ENCODE measurements at regions not wholly inside any gene's neighbourhood (a gene's known extent, or its start where the extent isn't known, plus 50 kb on each side); places are given as distances from the start of the nearest gene placed in this dataset.
A peak's percentile ranks its signal among the peaks of the same experiment; 100 is the strongest.

GRCh38 chr11:116199182-116199581, 573.6 kb downstream of the BUD13 start (continued):
- TF ChIP-seq ZBTB33 (IDR thresholded peaks at IDR 0.05; ENCODE audit: borderline replicate concordance, low read depth) (no peak), SIN3A (IDR thresholded peaks at IDR 0.05; ENCODE audit: borderline replicate concordance, low read depth, low read length) (no peak), FOSL2 (IDR thresholded peaks at IDR 0.05; ENCODE audit: borderline replicate concordance, low read depth) (no peak), RAD21 (IDR thresholded peaks at IDR 0.05; ENCODE audit: low read length) (peak; percentile 34), USF1 (IDR thresholded peaks at IDR 0.05; ENCODE audit: borderline replicate concordance, low read depth) (no peak), MXI1 (IDR thresholded peaks at IDR 0.05; ENCODE audit: low read depth, low read length) (peak; percentile 64; the same call in 1 of the 2 replicates), CHD2 (IDR thresholded peaks at IDR 0.05; ENCODE audit: low read length, partially characterized antibody) (peak; percentile 36), PBX3 (IDR thresholded peaks at IDR 0.05) (no peak), IRF3 (IDR thresholded peaks at IDR 0.05; ENCODE audit: low read depth, low read length) (no peak), MEF2A (IDR thresholded peaks at IDR 0.05; ENCODE audit: borderline replicate concordance, low read depth) (no peak)

- peak overlapping the region; percentile 98 for H2AFZ ChIP-seq (ENCODE audit: low read depth)
- no peak overlapping the region for H3K9ac ChIP-seq
Observed at GRCh38 chr11:116194156-116194904, 578.5 kb downstream of the BUD13 start.

More at GRCh38 chr11:116194156-116194904, 578.5 kb downstream of the BUD13 start:
- Histone ChIP-seq H3K4me1 (ENCODE audit: control insufficient read depth in 1 of 2, insufficient read depth in 2 of 2, low read depth in 1 of 2, low read length in 1 of 2) (peaks cover 4 to 44% of the 10 kb centered on the region in 2 experiments; a peak in 3 of 4 replicates), H3K4me2 (peak overlapping the region; percentile 90), H3K27me3 (ENCODE audit: insufficient read depth) (no peaks in the 10 kb centered on the region), H3K36me3 (replicated peaks in 1 of 2; ENCODE audit: control insufficient read depth in 1 of 2, insufficient read depth in 2 of 2, low read length in 1 of 2) (no peaks in the 10 kb centered on the region), H3K9me3 (no peaks in the 10 kb centered on the region), H3K4me3 (ENCODE audit: low read depth in 2 of 2, low read length in 1 of 2) (peak overlapping the region; percentile 51 to 71; a peak in 3 of 4 replicates), H3K79me2 (ENCODE audit: insufficient read depth) (no peaks in the 10 kb centered on the region), H4K20me1 (ENCODE audit: insufficient read depth) (no peaks in the 10 kb centered on the region), H3F3A (replicated peaks; ENCODE audit: insufficient read depth) (no peaks in the 10 kb centered on the region), H3K9me2 (no peaks in the 10 kb centered on the region), H3K27ac (ENCODE audit: low read depth in 2 of 2, low read length in 1 of 2) (peak overlapping the region in 1 of 2 experiments; percentile 85; a peak in 2 of 4 replicates)
- ChIA-PET CTCF (interaction anchor here (0.7 to 2.2 kb wide), 10 partner anchors 8 to 575 kb away, joined by 3 to 9 read pairs (median 3); no protein-coding TSS in a partner anchor), POLR2A (interaction anchor here (0.5 to 1.7 kb wide), 7 partner anchors 12 to 905 kb away, joined by 3 to 5 read pairs (median 3); no protein-coding TSS in a partner anchor)
- TF ChIP-seq FOXJ3 (CRISPR knock-in tag; IDR thresholded peaks at IDR 0.05) (no peak), RCOR1 (IDR thresholded peaks at IDR 0.05; ENCODE audit: low read length) (no peak), JUND (IDR thresholded peaks at IDR 0.05) (no peak), PBX3 (IDR thresholded peaks at IDR 0.05) (no peak), ZBTB33 (IDR thresholded peaks at IDR 0.05; ENCODE audit: borderline replicate concordance, low read depth) (no peak)
- WGBS (ENCODE audit: low lambda C conversion rate) = 58% methylated on average over 5 of the region's 5 CpGs
- DNase-seq = no peak

Measured in SK-N-SH (cell line).